GM12878 (cell line): ENCODE measurements at regions not wholly inside any gene's neighbourhood (a gene's known extent, or its start where the extent isn't known, plus 50 kb on each side); places are given as distances from the start of the nearest gene placed in this dataset.

Source experiments
- ATAC-seq: fragments of 200-7000 bp; cut with Tn5 transposase; 3 replicates; pipeline ENCODE4 v1.9.1; 2020; ENCODE audit warnings: mild to moderate bottlenecking, moderate library complexity
- BruUV-seq: library from RNA; stranded (reverse); fragments of 400-500 nt; replicated peaks from 2 replicates; lab custom pipeline; 2021; lab: Mats Ljungman, UMichigan
- CTCF ChIA-PET: fragments of 300-600 bp; sonication (Branson Sonifier 250); formaldehyde crosslinking; extraction: SDS; loops from one replicate; lab custom pipeline; 2021; ENCODE audit warnings: inconsistent platforms; lab: Yijun Ruan, JAX
- POLR2A ChIA-PET: fragments of 350-600 bp; formaldehyde crosslinking; extraction: SDS; loops from one replicate; lab custom pipeline; 2021; ENCODE audit warnings: inconsistent platforms; lab: Charles Lee
- RAD21 ChIA-PET: fragments of 300-600 bp; sonication (Branson Sonifier 250); formaldehyde crosslinking; loops from one replicate; lab custom pipeline; 2023; ENCODE audit warnings: antibody characterized with exemption; ENCODE audit not compliant: unreplicated experiment; lab: Charles Lee
- SMC1A ChIA-PET: fragments of 300-600 bp; sonication (Branson Sonifier 250); formaldehyde crosslinking; loops from one replicate; lab custom pipeline; 2023; ENCODE audit not compliant: unreplicated experiment, uncharacterized antibody; lab: Charles Lee
- DNase-seq: peaks from one replicate; pipeline ENCODE4 v3.0.0-alpha.2; 2011; ENCODE audit warnings: low read depth, low spot score
- FAIRE-seq: peaks from 3 replicates; lab custom pipeline; 2011; peaks lifted over from hg19 to GRCh38; lab: Jason Lieb, UNC
- H2AFZ ChIP-seq: 2 replicates; pipeline ENCODE4 v1.6.0; 2011; ENCODE audit warnings: low read depth, low read length, control low read depth; ENCODE audit not compliant: control insufficient read depth
- H3K27ac ChIP-seq: 2 replicates; pipeline ENCODE4 v1.5.1; 2011; ENCODE audit warnings: control low read depth; ENCODE audit not compliant: control insufficient read depth, insufficient read depth
- H3K27me3 ChIP-seq, 2 experiments: replicated peaks in 1 of 2; 2 replicates each; pipeline versions ENCODE4 v1.6.0 to v1.6.1; 2011; ENCODE audit warnings: low read length in 1 of 2; ENCODE audit not compliant: control insufficient read depth in 2 of 2, insufficient read depth in 2 of 2
- H3K36me3 ChIP-seq, 2 experiments: 2 replicates each; pipeline ENCODE4 v1.5.1; 2011; ENCODE audit warnings: low read length in 1 of 2; ENCODE audit not compliant: control insufficient read depth in 2 of 2, insufficient read depth in 2 of 2
- H3K4me1 ChIP-seq: 2 replicates; pipeline ENCODE4 v1.6.1; 2011; ENCODE audit warnings: mild to moderate bottlenecking, low read length, moderate library complexity, mixed read lengths; ENCODE audit not compliant: control insufficient read depth, insufficient read depth
- H3K4me2 ChIP-seq: 2 replicates; pipeline ENCODE4 v1.6.0; 2011; ENCODE audit warnings: control low read depth; ENCODE audit not compliant: control insufficient read depth, insufficient read depth
- H3K4me3 ChIP-seq: fragments of 200-600 bp; sonication (generic); 2 replicates; pipeline ENCODE4 v1.5.1; 2016
- H3K79me2 ChIP-seq: 2 replicates; pipeline ENCODE4 v1.6.0; 2011; ENCODE audit warnings: low read length; ENCODE audit not compliant: control insufficient read depth, insufficient read depth
- H3K9ac ChIP-seq: 2 replicates; pipeline ENCODE4 v1.8.0; 2011; ENCODE audit warnings: low read length, control low read depth, mixed read lengths; ENCODE audit not compliant: control insufficient read depth, insufficient read depth
- H3K9me3 ChIP-seq: replicated peaks from 3 replicates; pipeline ENCODE4 v1.5.1; 2011; ENCODE audit warnings: mild to moderate bottlenecking, low read length; ENCODE audit not compliant: control insufficient read depth, insufficient read depth
- H4K20me1 ChIP-seq: 2 replicates; pipeline ENCODE4 v1.6.0; 2011; ENCODE audit not compliant: control insufficient read depth, insufficient read depth
- ETV6 ChIP-seq, 2 experiments: fragments of 450-650 bp in 1 of 2; IDR thresholded peaks in 1 of 2; conservative IDR thresholded peaks in 1 of 2; 2 replicates each; pipeline ENCODE4 v1.6.1; 2014; ENCODE audit warnings: antibody characterized with exemption in 1 of 2, borderline replicate concordance in 1 of 2, low read depth in 1 of 2, mild to moderate bottlenecking in 1 of 2, moderate library complexity in 1 of 2
- LARP7 ChIP-seq: fragments of 450-650 bp; IDR thresholded peaks from 2 replicates; pipeline ENCODE4 v1.6.1; 2017; ENCODE audit warnings: mild to moderate bottlenecking
- PAX5 ChIP-seq: IDR thresholded peaks from 2 replicates; pipeline ENCODE4 v1.6.1; 2011; ENCODE audit warnings: low read depth, low read length, borderline replicate concordance
- PML ChIP-seq: IDR thresholded peaks from 2 replicates; pipeline ENCODE4 v1.6.1; 2012; ENCODE audit warnings: low read length, inconsistent platforms
- WRNIP1 ChIP-seq: IDR thresholded peaks from 2 replicates; pipeline ENCODE4 v1.6.1; 2011; ENCODE audit warnings: low read depth, low read length, improper control_type of control experiment, borderline replicate concordance
- WGBS: methylation state at CpG from one replicate; pipeline ENCODE4 v1.1.6; 2016; ENCODE audit warnings: low lambda C conversion rate; ENCODE audit not compliant: insufficient replicate concordance, insufficient coverage; ENCODE audit errors: missing lambda C conversion rate; 5-methylcytosine and 5-hydroxymethylcytosine counted together
- in situ Hi-C: fragments of 300-500 bp; cut with MboI; formaldehyde crosslinking; loops from 9 replicates; pipeline ENCODE4 v1.14.3; 2018; ENCODE audit warnings: mixed read lengths
- intact Hi-C: fragments of 100-400 bp; cut with micrococcal nuclease; formaldehyde crosslinking; loops from one replicate; pipeline ENCODE4 v1.14.2; 2022; ENCODE audit not compliant: unreplicated experiment
- TF ChIP-seq, protein P1 (sequence below): fragments of 450-650 bp; IDR thresholded peaks from 2 replicates; pipeline ENCODE4 v1.6.1; 2017; ENCODE audit warnings: antibody characterized with exemption, mild to moderate bottlenecking, moderate library complexity
- TF ChIP-seq, protein P2 (sequence below): fragments of 450-650 bp; formaldehyde crosslinking; IDR thresholded peaks from 2 replicates; pipeline ENCODE4 v1.4.0; 2022; ENCODE audit warnings: mild to moderate bottlenecking, moderate library complexity

GRCh38 chr1:34286511-34286910 is 109.8 kb downstream of the C1orf94 start:
- Histone ChIP-seq H3K9me3 (no peaks in the 10 kb centered on the region), H2AFZ (no peak overlapping the region), H3K4me2 (no peak overlapping the region), H3K9ac (no peak overlapping the region), H3K27me3 (no peaks in the 10 kb centered on the region; a peak in 1 of 4 replicates)
- ChIA-PET SMC1A (no interaction called here), POLR2A (no interaction called here), RAD21 (no interaction called here)
- in situ Hi-C loops: no loop called here
- no peak for FAIRE-seq
- TF ChIP-seq PAX5: no peak
- no peak for TF ChIP-seq LARP7
- TF ChIP-seq, protein P1, sequence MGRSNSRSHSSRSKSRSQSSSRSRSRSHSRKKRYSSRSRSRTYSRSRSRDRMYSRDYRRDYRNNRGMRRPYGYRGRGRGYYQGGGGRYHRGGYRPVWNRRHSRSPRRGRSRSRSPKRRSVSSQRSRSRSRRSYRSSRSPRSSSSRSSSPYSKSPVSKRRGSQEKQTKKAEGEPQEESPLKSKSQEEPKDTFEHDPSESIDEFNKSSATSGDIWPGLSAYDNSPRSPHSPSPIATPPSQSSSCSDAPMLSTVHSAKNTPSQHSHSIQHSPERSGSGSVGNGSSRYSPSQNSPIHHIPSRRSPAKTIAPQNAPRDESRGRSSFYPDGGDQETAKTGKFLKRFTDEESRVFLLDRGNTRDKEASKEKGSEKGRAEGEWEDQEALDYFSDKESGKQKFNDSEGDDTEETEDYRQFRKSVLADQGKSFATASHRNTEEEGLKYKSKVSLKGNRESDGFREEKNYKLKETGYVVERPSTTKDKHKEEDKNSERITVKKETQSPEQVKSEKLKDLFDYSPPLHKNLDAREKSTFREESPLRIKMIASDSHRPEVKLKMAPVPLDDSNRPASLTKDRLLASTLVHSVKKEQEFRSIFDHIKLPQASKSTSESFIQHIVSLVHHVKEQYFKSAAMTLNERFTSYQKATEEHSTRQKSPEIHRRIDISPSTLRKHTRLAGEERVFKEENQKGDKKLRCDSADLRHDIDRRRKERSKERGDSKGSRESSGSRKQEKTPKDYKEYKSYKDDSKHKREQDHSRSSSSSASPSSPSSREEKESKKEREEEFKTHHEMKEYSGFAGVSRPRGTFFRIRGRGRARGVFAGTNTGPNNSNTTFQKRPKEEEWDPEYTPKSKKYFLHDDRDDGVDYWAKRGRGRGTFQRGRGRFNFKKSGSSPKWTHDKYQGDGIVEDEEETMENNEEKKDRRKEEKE: no peak
- TF ChIP-seq WRNIP1: no peak
- TF ChIP-seq ETV6 (conservative IDR thresholded peaks at IDR 0.05 in 1 of 2, IDR thresholded peaks at IDR 0.05 in 1 of 2; ENCODE audit: borderline replicate concordance in 1 of 2, low read depth in 1 of 2): no peak
- TF ChIP-seq, protein P2, sequence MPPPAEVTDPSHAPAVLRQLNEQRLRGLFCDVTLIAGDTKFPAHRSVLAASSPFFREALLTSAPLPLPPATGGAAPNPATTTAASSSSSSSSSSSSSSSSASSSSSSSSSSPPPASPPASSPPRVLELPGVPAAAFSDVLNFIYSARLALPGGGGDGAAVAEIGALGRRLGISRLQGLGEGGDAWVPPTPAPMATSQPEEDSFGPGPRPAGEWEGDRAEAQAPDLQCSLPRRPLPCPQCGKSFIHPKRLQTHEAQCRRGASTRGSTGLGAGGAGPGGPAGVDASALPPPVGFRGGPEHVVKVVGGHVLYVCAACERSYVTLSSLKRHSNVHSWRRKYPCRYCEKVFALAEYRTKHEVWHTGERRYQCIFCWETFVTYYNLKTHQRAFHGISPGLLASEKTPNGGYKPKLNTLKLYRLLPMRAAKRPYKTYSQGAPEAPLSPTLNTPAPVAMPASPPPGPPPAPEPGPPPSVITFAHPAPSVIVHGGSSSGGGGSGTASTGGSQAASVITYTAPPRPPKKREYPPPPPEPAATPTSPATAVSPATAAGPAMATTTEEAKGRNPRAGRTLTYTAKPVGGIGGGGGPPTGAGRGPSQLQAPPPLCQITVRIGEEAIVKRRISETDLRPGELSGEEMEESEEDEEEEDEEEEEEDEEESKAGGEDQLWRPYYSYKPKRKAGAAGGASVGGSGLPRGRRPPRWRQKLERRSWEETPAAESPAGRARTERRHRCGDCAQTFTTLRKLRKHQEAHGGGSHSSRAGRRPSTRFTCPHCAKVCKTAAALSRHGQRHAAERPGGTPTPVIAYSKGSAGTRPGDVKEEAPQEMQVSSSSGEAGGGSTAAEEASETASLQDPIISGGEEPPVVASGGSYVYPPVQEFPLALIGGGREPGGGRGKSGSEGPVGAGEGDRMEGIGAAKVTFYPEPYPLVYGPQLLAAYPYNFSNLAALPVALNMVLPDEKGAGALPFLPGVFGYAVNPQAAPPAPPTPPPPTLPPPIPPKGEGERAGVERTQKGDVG (CRISPR knock-in tag): no peak
- TF ChIP-seq PML: no peak
- TF ChIP-seq, all 136 proteins: peak for 0
- WGBS: 16% methylated on average over 6 of the region's 6 CpGs
- Histone ChIP-seq H4K20me1 (no peaks in the 10 kb centered on the region), H3K27ac (no peak overlapping the region), H3K4me3 (no peak overlapping the region), H3K79me2 (no peaks in the 10 kb centered on the region), H3K4me1 (no peaks in the 10 kb centered on the region), H3K36me3 (no peaks in the 10 kb centered on the region)
- CTCF ChIA-PET: no interaction called here
- ATAC-seq (no peak), DNase-seq (no peak)
- no TSS peak for BruUV-seq
- intact Hi-C loops: no loop called here
